ACC112 (cell line): ENCODE measurements at regions not wholly inside any gene's neighbourhood (a gene's known extent, or its start where the extent isn't known, plus 50 kb on each side); places are given as distances from the start of the nearest gene placed in this dataset.

ENCODE experiments used
- H2AFZ ChIP-seq: fragments of 200-600 bp; sonication (generic); one replicate; pipeline ENCODE4 v1.6.0; 2017; ENCODE audit warnings: antibody characterized with exemption, low read length; ENCODE audit not compliant: unreplicated experiment
- H3K27ac ChIP-seq: fragments of 200-600 bp; sonication (generic); 2 replicates; pipeline ENCODE4 v1.5.1; 2014; ENCODE audit warnings: low read depth, mild to moderate bottlenecking, antibody characterized with exemption, low read length, moderate library complexity
- H3K27me3 ChIP-seq: fragments of 200-600 bp; sonication (generic); 2 replicates; pipeline ENCODE4 v1.6.1; 2014; ENCODE audit warnings: mild to moderate bottlenecking, antibody characterized with exemption, low read length, moderate library complexity, mixed read lengths; ENCODE audit not compliant: insufficient read depth
- H3K36me3 ChIP-seq: fragments of 200-600 bp; sonication (generic); 2 replicates; pipeline ENCODE4 v1.6.1; 2016; ENCODE audit warnings: mild to moderate bottlenecking, antibody characterized with exemption, low read length, moderate library complexity, mixed read lengths; ENCODE audit not compliant: insufficient read depth
- H3K4me1 ChIP-seq: fragments of 200-600 bp; sonication (generic); one replicate; pipeline ENCODE4 v1.6.1; 2016; ENCODE audit warnings: low read length, mixed read lengths; ENCODE audit not compliant: insufficient read depth, unreplicated experiment, control insufficient read depth
- H3K4me3 ChIP-seq: fragments of 200-600 bp; sonication (generic); 2 replicates; pipeline ENCODE4 v1.5.1; 2014; ENCODE audit warnings: mild to moderate bottlenecking, low read depth, low read length
- H3K79me2 ChIP-seq: fragments of 200-600 bp; sonication (generic); one replicate; pipeline ENCODE4 v1.6.0; 2016; ENCODE audit warnings: low read length; ENCODE audit not compliant: control insufficient read depth, unreplicated experiment, insufficient read depth

- Histone ChIP-seq H3K79me2 (no peaks in the 10 kb centered on the region), H3K36me3 (no peaks in the 10 kb centered on the region), H3K27me3 (peaks cover 18% of the 10 kb centered on the region), H2AFZ (no peak overlapping the region), H3K4me1 (no peaks in the 10 kb centered on the region), H3K4me3 (no peak overlapping the region), H3K27ac (no peak overlapping the region)
Measured at GRCh38 chr19:30667227-30667626, 295.0 kb downstream of the ZNF536 start.

- Histone ChIP-seq H3K4me3 (no peak overlapping the region), H2AFZ (no peak overlapping the region)
Measured at GRCh38 chr19:30666301-30666803, 294.2 kb downstream of the ZNF536 start.

DNA sequence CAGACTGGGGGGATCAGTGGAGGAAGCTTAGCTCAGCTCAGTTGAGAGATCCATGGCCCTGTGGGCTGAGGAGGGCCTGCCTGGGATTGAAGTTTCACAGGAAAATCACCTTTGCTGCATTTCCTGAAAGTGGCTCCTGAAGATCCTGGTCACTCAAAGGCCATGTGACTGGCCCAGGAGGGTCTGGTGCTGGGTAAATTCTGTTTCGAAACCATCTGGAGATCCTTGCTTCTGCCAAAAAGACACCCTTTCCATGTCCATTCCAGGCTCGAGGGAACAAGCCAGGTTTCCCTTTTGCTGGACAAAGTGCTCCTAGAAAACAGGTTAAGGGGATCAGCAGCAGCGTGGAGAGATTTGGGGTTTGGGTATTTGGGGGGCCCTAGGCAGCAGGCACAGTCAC is 293.3 kb downstream of the ZNF536 start:
- H3K27me3 ChIP-seq = peaks cover 18% of the 10 kb centered on the region
- no peak overlapping the region for H3K4me3 ChIP-seq
- no peaks in the 10 kb centered on the region for H3K4me1 ChIP-seq
- H2AFZ ChIP-seq = no peak overlapping the region
- no peak overlapping the region for H3K27ac ChIP-seq
- H3K36me3 ChIP-seq = no peaks in the 10 kb centered on the region
- H3K79me2 ChIP-seq = no peaks in the 10 kb centered on the region

More at GRCh38 chr19:30666301-30666803, 294.2 kb downstream of the ZNF536 start:
- Histone ChIP-seq H3K36me3 (no peaks in the 10 kb centered on the region), H3K4me1 (no peaks in the 10 kb centered on the region), H3K27me3 (peaks cover 18% of the 10 kb centered on the region), H3K79me2 (no peaks in the 10 kb centered on the region), H3K27ac (no peak overlapping the region)

- H3K36me3 ChIP-seq = no peaks in the 10 kb centered on the region
- H3K4me1 ChIP-seq = no peaks in the 10 kb centered on the region
- H2AFZ ChIP-seq = no peak overlapping the region
- H3K27me3 ChIP-seq = peaks cover 16% of the 10 kb centered on the region
- H3K79me2 ChIP-seq = no peaks in the 10 kb centered on the region
- no peak overlapping the region for H3K27ac ChIP-seq
- no peak overlapping the region for H3K4me3 ChIP-seq
Measured at GRCh38 chr19:30663611-30664174, 291.5 kb downstream of the ZNF536 start.

DNA sequence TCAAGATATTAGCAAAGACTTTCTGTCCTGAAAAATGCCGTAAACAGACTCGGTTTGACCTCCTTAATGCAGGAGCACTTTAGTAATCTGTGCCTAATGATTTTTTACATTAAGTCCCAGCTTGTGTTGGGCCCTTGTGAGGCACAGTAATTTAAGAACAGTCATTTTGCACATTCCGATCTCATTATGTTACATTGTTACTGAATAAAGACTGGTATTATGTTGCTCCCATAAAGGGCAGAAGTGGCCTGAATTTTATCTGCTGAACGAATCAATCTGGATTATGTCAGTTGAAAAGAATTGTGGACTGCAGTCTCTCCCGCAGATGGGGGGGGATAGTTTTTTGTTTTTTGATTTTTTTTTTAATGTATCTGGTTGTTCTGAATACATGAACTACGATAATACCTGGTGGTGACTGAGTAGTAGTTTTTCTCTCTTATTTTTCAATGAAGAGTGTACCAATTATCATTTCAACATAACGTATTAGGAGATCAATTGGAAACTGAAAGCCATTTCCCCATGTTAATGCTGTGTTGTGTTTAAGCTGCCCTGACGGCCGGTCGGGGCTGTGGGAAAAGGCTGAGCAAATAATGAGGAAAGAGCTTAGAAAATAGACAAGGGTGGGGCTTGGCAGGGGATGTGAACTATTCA is 290.2 kb downstream of the ZNF536 start:
- H2AFZ ChIP-seq = no peak overlapping the region
- no peak overlapping the region for H3K27ac ChIP-seq
- H3K4me1 ChIP-seq = no peaks in the 10 kb centered on the region
- H3K36me3 ChIP-seq = no peaks in the 10 kb centered on the region
- peaks cover 9% of the 10 kb centered on the region for H3K27me3 ChIP-seq
- no peaks in the 10 kb centered on the region for H3K79me2 ChIP-seq
- H3K4me3 ChIP-seq = peak overlapping the region; percentile 17; the same call in 1 of the 2 replicates

DNA sequence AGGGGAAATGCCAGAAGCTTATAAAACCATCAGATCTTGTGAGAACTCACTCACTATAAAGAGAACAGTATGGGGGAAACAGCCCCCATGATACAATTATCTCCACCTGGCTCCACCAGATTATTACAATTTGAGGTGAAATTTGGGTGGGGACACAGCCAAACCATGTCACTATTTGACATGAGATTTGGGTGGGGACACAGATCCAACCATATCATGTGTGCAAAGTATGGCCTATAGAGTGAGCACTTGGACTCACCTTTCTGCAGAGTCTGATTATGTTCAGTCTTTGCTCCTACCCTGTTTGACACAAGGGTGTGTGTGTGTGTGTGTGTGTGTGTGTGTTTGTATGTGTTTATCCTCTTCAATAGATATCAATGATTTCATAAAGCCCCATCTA is 287.5 kb downstream of the ZNF536 start:
- no peaks in the 10 kb centered on the region for H3K36me3 ChIP-seq
- H3K27ac ChIP-seq = no peak overlapping the region
- no peak overlapping the region for H3K4me3 ChIP-seq
- H2AFZ ChIP-seq = no peak overlapping the region
- H3K79me2 ChIP-seq = no peaks in the 10 kb centered on the region
- peaks cover 9% of the 10 kb centered on the region for H3K27me3 ChIP-seq
- no peaks in the 10 kb centered on the region for H3K4me1 ChIP-seq

- H3K4me3 ChIP-seq = no peak overlapping the region
- no peaks in the 10 kb centered on the region for H3K27me3 ChIP-seq
- no peak overlapping the region for H3K27ac ChIP-seq
- no peaks in the 10 kb centered on the region for H3K79me2 ChIP-seq
- no peaks in the 10 kb centered on the region for H3K4me1 ChIP-seq
- no peaks in the 10 kb centered on the region for H3K36me3 ChIP-seq
- no peak overlapping the region for H2AFZ ChIP-seq
Measured at GRCh38 chr19:30656520-30657100, 284.4 kb downstream of the ZNF536 start.

DNA sequence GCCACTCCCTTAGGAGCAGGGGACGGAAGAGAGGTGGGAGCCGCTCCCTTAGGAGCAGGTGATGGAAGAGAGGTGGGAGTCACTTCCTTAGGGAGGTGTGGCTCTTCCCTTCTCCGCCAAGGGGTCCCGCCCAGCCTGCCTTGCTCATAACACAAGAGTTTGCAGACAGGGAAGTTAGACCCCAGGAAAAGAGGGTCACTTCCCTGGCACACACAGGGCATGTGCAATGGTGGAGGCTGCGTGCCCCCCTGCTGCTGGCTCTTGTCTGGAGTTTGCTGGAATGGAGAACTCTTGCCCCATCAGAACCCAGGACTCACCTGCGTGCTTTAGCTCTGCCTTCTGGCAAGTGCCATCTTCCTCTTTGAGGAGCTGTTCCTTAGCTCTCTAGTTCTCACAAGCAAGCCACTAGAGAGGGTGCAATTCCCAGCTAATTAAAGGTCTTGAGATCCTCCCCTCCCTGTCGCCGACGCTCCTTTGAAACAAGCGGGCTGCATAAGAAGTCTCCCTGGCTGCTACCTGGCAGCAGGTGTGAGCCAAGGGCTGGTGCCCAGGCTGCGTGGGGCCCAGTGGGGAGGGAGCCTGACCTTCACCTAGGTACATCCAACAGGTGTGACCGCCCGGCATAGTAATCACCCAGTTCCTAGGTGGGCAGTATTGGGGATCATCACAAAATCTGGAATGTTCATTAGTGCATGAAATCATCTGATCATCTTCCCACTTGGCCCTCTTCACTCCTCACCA is 281.6 kb downstream of the ZNF536 start:
- no peaks in the 10 kb centered on the region for H3K4me1 ChIP-seq
- no peak overlapping the region for H3K27ac ChIP-seq
- no peak overlapping the region for H2AFZ ChIP-seq
- H3K36me3 ChIP-seq = no peaks in the 10 kb centered on the region
- H3K79me2 ChIP-seq = no peaks in the 10 kb centered on the region
- H3K4me3 ChIP-seq = no peak overlapping the region
- no peaks in the 10 kb centered on the region; the same call in 1 of the 2 replicates for H3K27me3 ChIP-seq

DNA sequence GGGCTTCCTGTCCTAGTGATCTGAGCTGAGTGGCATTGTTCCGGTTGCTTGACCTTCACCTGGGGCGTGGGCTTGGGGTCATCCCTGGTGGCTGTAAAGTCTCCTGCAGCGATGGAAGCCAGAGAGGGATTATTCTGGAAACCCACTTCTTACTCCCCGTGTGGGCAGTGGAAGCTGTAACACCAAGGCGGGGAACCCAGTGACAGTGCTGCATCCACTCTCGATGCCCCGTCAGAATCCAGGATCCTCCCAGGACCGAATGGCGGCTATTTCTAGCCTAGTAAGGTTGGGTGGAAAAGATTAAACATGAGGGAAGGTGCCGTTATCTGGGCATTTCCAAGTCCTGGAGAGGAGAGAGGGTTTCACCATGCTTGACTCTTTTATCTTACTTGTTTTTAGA is 280.6 kb downstream of the ZNF536 start:
- Histone ChIP-seq H3K36me3 (no peaks in the 10 kb centered on the region), H3K27ac (no peak overlapping the region), H3K27me3 (no peaks in the 10 kb centered on the region; the same call in 1 of the 2 replicates), H3K4me1 (no peaks in the 10 kb centered on the region), H3K4me3 (no peak overlapping the region), H3K79me2 (no peaks in the 10 kb centered on the region), H2AFZ (no peak overlapping the region)

DNA sequence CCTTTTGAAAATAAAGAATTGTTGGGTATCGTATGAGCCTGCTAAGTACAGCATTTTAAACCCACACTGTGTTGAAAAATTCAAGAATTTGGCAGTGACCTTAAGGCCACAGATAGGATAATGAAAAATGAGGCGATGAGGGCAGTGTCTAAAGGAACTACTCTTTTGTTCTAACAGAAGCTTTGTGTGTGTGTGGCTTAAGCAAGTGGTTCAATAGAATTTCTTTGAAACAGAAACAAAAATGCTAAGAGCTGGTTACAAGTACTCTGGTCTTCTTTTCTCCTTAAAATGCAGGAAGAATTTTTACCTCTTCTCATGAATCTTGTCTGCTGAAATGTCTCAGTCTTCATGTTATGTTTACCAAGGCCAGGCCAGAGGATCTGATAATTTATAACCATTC is 279.5 kb downstream of the ZNF536 start:
- Histone ChIP-seq H3K4me1 (no peaks in the 10 kb centered on the region), H3K36me3 (no peaks in the 10 kb centered on the region), H3K27ac (no peak overlapping the region), H3K4me3 (no peak overlapping the region), H3K79me2 (no peaks in the 10 kb centered on the region), H2AFZ (no peak overlapping the region), H3K27me3 (no peaks in the 10 kb centered on the region; the same call in 1 of the 2 replicates)
